Activated naive CD4-positive, alpha-beta T cell treated with anti-CD3 and anti-CD28 coated beads, Interleukin-2, amount 50 U/mL, for 24 hours (primary cell): ENCODE measurements at regions not wholly inside any gene's neighbourhood (a gene's known extent, or its start where the extent isn't known, plus 50 kb on each side); places are given as distances from the start of the nearest gene placed in this dataset.

Experiments used
- H3K27ac Mint-ChIP-seq: one replicate; pipeline ENCODE4 v1.8.0; 2021; ENCODE audit warnings: mild to moderate bottlenecking, mixed read lengths
- H3K27me3 Mint-ChIP-seq: one replicate; pipeline ENCODE4 v1.8.0; 2021; ENCODE audit warnings: mixed read lengths
- H3K36me3 Mint-ChIP-seq: one replicate; pipeline ENCODE4 v1.8.0; 2021; ENCODE audit warnings: mixed read lengths
- H3K4me1 Mint-ChIP-seq: one replicate; pipeline ENCODE4 v1.8.0; 2021; ENCODE audit warnings: mixed read lengths
- H3K4me3 Mint-ChIP-seq: one replicate; pipeline ENCODE4 v1.8.0; 2021; ENCODE audit warnings: mild to moderate bottlenecking, mixed read lengths
- H3K9me3 Mint-ChIP-seq: one replicate; pipeline ENCODE4 v1.8.0; 2021; ENCODE audit warnings: mixed read lengths

DNA sequence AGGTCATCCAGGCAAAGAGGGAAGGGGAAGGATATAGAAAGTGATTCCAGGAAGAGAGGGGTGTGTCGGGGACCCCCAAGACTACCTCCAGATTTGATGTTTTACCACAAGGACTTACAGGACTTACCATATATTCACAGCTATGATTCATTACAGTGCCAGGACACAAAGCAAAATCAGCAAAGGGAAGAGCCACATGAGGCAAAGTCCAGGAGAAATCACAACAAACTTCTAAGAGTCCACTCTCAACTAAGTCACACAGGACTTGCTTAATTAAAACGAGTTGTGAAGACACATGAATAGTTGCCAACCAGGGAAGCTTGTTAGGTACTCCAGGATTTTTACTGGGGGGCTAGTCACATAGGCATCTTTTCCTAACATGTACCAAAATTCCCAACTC, 217.3 kb downstream of the TTLL7 start:
- peaks cover 8% of the 10 kb centered on the region for H3K36me3 Mint-ChIP-seq
- no peak overlapping the region for H3K27ac Mint-ChIP-seq
- H3K27me3 Mint-ChIP-seq, result no peaks in the 10 kb centered on the region
- H3K4me3 Mint-ChIP-seq, result no peak overlapping the region
- peaks cover 11% of the 10 kb centered on the region for H3K9me3 Mint-ChIP-seq
- H3K4me1 Mint-ChIP-seq, result no peaks in the 10 kb centered on the region

DNA sequence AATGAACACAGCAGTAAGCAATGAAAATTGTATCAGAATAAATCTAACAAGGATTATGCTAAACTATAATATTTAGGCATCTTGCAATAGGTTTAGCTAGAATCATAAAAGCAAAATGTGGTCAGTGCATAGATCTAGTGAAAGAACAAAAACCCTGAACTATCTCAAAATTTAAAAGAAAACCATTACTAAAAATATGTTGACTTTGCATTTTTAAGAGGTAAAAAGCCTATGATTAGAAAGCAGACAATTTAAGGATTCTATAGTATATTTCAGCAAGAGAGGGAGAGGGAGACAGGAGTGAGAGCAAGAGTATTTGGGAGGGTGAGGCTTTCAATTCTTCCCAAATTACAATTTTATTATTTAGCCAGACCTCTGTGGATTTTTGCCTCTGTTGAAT, 219.4 kb downstream of the TTLL7 start:
- no peak overlapping the region for H3K27ac Mint-ChIP-seq
- no peaks in the 10 kb centered on the region for H3K27me3 Mint-ChIP-seq
- H3K36me3 Mint-ChIP-seq, result peaks cover 4% of the 10 kb centered on the region
- no peaks in the 10 kb centered on the region for H3K4me1 Mint-ChIP-seq
- H3K9me3 Mint-ChIP-seq, result peaks cover 11% of the 10 kb centered on the region
- H3K4me3 Mint-ChIP-seq, result no peak overlapping the region

DNA sequence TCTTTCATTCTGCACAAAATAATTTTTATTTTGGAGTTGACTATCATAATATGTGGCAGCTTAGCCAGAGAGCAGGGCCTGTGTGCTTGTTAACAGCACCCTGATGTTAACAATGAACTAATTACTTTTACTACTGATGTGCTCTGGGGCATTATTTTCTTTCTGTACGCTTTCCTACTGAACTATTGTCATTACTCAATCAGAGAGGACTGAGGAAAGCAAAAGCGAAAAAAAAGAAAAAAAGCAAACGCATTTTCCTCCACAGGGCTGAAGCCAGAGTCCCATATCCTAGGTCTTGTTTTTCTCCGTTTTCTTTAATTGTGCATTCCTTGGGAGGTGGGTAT, 221.2 kb downstream of the TTLL7 start:
- no peaks in the 10 kb centered on the region for H3K9me3 Mint-ChIP-seq
- H3K27me3 Mint-ChIP-seq, result no peaks in the 10 kb centered on the region
- no peak overlapping the region for H3K4me3 Mint-ChIP-seq
- H3K36me3 Mint-ChIP-seq, result no peaks in the 10 kb centered on the region
- no peaks in the 10 kb centered on the region for H3K4me1 Mint-ChIP-seq
- H3K27ac Mint-ChIP-seq, result no peak overlapping the region

DNA sequence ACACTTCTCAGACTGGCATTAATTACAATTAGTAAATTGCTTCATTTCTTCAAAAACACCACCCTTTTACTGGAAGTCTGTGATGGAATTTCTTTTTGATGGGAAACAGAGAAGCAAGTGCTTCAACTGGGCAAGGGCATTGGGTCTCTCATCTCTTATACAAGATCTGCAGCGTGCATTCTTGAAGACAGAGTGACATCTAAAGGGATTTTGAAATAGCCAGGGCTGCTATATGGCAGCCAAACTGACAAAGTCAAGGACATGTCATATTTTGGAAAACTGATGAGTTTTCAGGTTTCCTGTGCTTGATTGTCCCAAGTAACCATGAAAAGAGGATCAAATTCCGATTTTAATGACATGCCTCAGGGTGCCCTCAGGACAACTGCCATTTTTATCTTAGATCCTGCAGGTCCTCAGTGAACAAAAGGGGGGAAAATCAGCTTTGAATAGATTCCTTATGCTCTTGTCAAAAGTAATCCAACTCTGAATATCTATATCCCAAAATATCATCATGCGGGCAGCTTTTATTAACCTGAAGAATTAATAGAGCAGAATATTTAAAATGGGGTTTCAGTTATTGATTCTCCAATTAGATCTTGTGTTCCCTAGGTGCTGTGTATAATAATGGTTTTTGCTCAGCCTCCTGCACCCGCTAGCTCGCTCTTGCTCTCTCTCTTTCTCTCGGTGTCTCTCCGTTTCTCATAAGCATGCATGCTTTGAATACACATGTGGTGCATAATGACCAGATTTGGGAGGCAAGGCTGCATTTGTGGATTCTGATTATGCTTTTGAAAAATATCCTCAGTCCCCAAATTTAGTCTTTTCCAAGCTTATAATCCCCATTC, 221.8 kb downstream of the TTLL7 start:
- Mint-ChIP-seq H3K27me3 (no peaks in the 10 kb centered on the region), H3K27ac (no peak overlapping the region), H3K9me3 (no peaks in the 10 kb centered on the region), H3K4me1 (no peaks in the 10 kb centered on the region), H3K4me3 (no peak overlapping the region), H3K36me3 (no peaks in the 10 kb centered on the region)

DNA sequence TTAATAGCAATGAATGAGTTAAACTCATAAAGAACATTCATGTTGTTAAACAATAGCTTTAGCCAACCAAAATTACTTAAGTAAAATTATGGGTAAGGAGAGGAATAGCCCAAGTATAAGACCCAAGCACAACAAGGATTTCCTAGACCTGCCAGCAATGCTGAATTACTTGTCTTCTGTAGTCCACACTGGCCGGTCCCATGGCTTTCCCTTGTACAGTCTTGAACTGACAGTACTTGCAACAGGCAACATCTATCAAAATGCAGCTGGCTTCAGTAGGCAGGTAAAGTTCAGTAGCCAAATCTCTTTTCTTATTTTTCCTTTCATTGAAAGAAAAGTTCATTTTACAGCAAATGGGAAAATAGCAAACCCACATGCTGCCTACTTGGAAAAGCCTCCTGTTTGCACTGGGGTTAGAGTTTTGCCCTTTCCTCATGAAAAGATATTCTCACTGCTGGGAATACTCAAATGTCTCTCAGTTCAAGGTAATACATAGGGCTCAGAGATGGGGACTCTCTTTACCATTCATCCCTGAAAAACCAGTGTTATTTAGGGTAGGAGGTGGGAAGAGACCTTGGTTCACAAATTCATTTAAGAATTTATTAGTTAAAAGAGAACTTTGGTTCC, 222.8 kb downstream of the TTLL7 start:
- Mint-ChIP-seq H3K27ac (no peak overlapping the region), H3K27me3 (no peaks in the 10 kb centered on the region), H3K4me3 (no peak overlapping the region), H3K36me3 (no peaks in the 10 kb centered on the region), H3K9me3 (no peaks in the 10 kb centered on the region), H3K4me1 (no peaks in the 10 kb centered on the region)

DNA sequence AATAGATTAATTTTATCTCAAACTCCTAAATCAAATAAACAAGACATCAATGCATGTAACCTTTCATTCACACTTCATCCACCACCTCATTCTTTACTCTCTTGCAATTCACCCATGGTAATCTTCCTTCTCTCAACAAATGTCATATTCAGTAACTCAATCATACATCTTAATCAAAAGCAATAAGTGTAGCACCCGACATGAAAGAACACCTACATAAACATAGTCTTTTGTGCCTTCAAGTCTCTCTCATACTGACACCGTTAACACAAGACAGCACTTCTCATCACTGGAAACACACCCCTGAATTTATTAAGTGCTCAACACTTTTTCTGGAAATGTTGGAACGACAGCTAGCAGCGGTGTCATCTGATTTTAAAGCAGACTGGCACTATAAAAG, 225.9 kb downstream of the TTLL7 start:
- Mint-ChIP-seq H3K4me3 (no peak overlapping the region), H3K27me3 (no peaks in the 10 kb centered on the region), H3K4me1 (peaks cover 14% of the 10 kb centered on the region), H3K9me3 (no peaks in the 10 kb centered on the region), H3K36me3 (no peaks in the 10 kb centered on the region), H3K27ac (no peak overlapping the region)

DNA sequence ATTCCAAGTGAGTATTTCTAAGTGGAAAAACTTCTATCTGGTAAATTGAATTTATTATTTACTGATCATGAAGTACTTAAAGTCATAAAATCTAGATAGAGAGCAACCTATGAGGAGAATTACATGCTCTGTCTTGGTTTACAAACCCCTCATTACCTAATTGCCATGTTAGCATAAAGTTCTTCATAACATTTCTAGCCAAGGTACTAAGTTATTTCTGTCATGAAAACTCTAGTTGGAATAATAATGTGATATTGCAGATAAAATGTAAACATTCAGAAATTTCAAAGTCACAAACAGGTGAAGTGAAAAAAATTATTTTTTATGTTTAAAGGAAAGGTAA, 228.6 kb downstream of the TTLL7 start:
- no peak overlapping the region for H3K4me3 Mint-ChIP-seq
- H3K4me1 Mint-ChIP-seq, result peaks cover 14% of the 10 kb centered on the region
- no peaks in the 10 kb centered on the region for H3K36me3 Mint-ChIP-seq
- no peak overlapping the region for H3K27ac Mint-ChIP-seq
- no peaks in the 10 kb centered on the region for H3K27me3 Mint-ChIP-seq
- H3K9me3 Mint-ChIP-seq, result no peaks in the 10 kb centered on the region

DNA sequence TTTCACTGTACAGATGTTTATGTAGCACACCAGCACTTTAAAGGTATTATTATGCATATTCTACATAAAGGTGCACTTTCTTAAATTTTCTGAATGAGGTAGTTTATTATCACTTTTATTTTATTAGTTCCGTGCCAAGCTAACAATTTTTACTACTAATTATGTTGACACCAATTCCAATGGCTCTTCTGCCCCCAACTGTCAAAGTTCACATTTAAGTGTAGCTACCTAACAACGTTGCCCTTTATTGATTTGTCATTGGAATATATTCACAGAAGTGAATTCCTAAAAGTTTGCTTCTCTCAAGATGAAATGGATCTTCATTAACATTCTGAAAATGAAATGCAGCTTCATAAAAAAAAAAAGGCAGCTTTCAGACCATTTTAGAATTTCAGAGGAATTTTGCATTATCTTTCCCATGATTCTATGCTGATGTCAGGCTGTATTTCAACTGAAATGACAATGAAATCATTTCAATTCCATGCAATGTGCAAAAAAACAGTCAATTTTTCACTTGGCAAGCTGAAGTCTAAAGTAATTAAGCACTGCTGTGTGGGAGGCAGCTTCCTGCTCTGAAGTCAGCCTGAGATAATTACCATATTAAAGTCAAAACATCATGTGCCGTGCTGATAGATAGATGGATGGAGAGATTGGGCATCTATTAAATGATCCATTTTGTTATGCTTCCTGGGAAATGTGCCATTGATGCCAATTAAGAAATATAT, 229.2 kb downstream of the TTLL7 start:
- Mint-ChIP-seq H3K9me3 (no peaks in the 10 kb centered on the region), H3K27me3 (no peaks in the 10 kb centered on the region), H3K4me3 (no peak overlapping the region), H3K36me3 (no peaks in the 10 kb centered on the region), H3K4me1 (peaks cover 14% of the 10 kb centered on the region), H3K27ac (no peak overlapping the region)

DNA sequence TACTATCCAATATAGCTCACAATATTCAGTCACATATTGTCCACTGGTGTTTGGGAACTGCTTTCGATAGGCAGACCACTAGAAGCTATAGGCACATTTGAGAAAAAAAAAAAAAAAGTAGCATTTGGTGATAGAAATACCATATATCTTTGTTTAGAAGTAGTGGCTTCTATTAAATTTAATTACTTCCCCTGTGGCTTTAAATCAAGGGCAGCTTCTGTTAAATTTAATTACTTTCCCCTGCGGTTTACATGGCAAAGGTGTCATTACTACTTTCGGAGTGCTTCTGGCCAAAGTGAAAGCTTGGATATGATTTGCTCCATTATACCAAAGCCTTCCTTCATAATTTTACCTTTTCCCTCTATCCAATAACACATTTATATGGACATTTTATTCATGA, 229.9 kb downstream of the TTLL7 start:
- H3K4me3 Mint-ChIP-seq, result no peak overlapping the region
- H3K27me3 Mint-ChIP-seq, result no peaks in the 10 kb centered on the region
- no peaks in the 10 kb centered on the region for H3K9me3 Mint-ChIP-seq
- H3K4me1 Mint-ChIP-seq, result peaks cover 14% of the 10 kb centered on the region
- H3K27ac Mint-ChIP-seq, result no peak overlapping the region
- H3K36me3 Mint-ChIP-seq, result no peaks in the 10 kb centered on the region

DNA sequence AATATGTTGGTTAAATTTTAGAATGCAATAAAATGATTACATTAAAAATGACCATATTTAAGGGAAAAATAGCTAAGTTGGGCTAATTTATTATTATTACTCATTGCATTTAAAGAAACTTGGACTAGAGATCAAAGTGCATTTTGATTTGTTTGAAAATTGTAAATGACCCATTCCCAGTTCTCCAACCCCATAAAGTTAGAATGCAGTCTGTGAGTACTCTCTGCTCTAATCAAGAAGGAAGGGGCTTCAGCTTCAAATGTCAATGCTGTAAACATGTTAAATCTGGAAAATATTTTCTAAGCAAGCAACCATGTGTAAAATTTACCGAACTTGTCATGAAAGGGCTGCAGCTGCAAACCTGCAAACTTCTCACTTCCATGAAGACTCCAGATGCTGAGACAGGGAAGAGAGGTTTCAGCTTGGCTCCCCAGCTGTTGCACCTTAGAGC, 232.7 kb downstream of the TTLL7 start:
- Mint-ChIP-seq H3K27ac (no peak overlapping the region), H3K9me3 (no peaks in the 10 kb centered on the region), H3K36me3 (no peaks in the 10 kb centered on the region), H3K27me3 (no peaks in the 10 kb centered on the region), H3K4me3 (no peak overlapping the region), H3K4me1 (peaks cover 14% of the 10 kb centered on the region)

DNA sequence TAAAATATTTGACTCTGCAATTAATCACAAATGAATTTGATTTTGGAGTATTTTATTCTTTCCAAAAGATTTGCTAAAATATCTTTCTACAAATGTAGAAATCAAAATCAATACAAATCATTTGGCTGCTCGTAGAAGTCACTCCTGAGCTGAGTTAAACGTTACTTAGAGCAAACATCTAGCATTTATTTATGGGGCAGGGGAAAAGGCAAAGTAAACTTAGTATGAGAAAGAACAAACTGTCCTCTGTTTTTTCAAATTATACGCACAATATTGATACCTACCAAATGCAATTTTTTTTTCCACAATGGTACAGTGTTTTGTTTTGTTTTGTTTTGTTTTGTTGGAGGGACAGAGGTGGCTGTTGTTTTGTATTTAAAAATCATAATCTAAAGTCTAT, 233.8 kb downstream of the TTLL7 start:
- H3K4me1 Mint-ChIP-seq, result peaks cover 12% of the 10 kb centered on the region
- no peak overlapping the region for H3K4me3 Mint-ChIP-seq

DNA sequence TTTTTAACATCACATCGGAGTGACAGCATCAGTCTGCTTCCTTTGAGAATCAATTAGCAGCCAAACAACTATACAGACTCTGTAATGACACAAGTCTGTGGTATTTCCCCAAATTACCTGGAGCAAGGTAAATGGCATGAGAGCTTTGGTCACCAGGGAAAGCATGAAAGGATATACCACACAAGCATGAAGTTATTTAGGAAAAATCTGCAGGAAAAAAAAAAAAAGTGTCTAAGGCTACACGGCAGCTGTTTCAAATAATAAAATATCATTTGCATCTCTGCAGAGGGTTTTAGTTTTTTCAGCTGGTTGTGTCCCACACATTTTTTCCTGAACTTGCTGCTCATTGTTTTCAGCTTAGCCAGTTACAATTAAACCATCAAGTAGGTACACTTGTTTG, 234.7 kb downstream of the TTLL7 start:
- no peaks in the 10 kb centered on the region for H3K9me3 Mint-ChIP-seq
- H3K36me3 Mint-ChIP-seq, result no peaks in the 10 kb centered on the region
- no peak overlapping the region for H3K27ac Mint-ChIP-seq
- H3K27me3 Mint-ChIP-seq, result no peaks in the 10 kb centered on the region
- H3K4me1 Mint-ChIP-seq, result peaks cover 3% of the 10 kb centered on the region
- no peak overlapping the region for H3K4me3 Mint-ChIP-seq

More for the DNA sequence above, 233.8 kb downstream of the TTLL7 start:
- Mint-ChIP-seq H3K36me3 (no peaks in the 10 kb centered on the region), H3K27me3 (no peaks in the 10 kb centered on the region), H3K9me3 (no peaks in the 10 kb centered on the region), H3K27ac (no peak overlapping the region)

DNA sequence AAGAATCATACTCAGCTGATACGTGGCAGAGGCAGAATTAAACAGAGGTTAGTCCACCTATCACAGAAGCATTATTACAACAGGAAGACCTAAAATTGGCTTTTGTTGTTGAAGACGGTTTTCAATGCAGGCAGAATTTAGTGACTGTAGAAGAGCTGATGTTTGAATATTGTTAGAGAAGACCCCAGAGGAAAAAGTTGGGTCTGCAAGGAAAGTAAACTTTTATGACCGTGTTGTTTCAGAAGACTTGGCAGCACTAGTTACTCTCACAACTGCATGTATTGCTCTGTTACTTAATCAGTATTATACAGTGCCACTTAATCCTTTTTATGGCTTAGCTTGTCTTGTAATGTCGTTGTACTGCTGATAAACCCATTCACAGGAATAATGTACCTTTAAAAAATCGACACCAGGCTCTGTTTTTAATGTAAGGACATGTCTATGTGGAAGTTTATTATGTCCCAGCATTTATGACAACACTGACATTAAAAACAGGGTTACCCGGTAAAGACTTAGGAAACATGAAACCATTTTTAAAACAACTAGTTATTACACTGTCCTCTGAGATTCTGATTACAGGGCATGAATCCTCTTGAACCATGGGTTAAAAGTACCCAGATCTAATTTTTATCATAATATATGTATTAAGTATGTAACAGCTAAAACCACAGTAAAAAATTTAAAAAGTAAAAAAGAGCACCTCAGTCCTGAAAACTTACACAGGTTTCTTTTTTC, 235.4 kb downstream of the TTLL7 start:
- no peaks in the 10 kb centered on the region for H3K36me3 Mint-ChIP-seq
- H3K27ac Mint-ChIP-seq, result no peak overlapping the region
- H3K27me3 Mint-ChIP-seq, result no peaks in the 10 kb centered on the region
- no peak overlapping the region for H3K4me3 Mint-ChIP-seq
- no peaks in the 10 kb centered on the region for H3K9me3 Mint-ChIP-seq
- no peaks in the 10 kb centered on the region for H3K4me1 Mint-ChIP-seq

DNA sequence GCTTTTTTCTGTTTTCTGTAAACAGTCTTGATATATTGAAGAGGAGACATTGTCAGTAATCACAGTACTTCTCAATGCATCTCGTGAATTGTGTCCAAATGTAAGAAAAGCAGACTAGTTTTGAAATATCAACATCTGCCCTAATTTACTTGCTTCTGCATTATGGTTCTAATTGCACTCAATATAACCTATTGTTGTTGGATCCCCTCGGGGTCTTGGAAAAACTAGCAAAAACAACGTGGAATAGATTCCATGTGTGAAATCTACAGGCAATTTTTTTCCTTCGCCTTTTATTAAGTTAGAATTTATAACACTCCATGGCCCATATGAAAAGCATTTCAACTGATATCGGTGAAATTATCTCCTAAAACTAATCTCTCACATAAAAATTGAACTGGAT, 236.5 kb downstream of the TTLL7 start:
- Mint-ChIP-seq H3K27me3 (no peaks in the 10 kb centered on the region), H3K9me3 (no peaks in the 10 kb centered on the region), H3K4me1 (no peaks in the 10 kb centered on the region), H3K4me3 (no peak overlapping the region), H3K36me3 (no peaks in the 10 kb centered on the region), H3K27ac (no peak overlapping the region)

DNA sequence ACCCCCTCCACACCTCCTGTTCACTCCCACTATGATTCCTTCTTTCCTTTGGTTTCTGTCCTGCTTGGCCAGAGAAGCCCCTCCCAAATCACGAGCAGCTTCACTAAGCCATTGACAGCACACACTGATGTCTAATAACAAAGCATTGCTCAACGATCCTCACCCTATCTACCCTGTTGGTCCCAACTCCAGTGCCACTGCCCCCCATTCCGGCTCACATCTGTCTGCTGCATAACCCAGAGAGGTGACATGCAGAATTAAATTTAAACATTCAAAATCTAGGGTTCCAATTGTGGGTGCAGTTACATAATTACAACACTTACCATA, 236.9 kb downstream of the TTLL7 start:
- Mint-ChIP-seq H3K36me3 (no peaks in the 10 kb centered on the region), H3K9me3 (no peaks in the 10 kb centered on the region), H3K4me3 (no peak overlapping the region), H3K27ac (no peak overlapping the region), H3K27me3 (no peaks in the 10 kb centered on the region), H3K4me1 (no peaks in the 10 kb centered on the region)
